ENCODE measurements at regions not wholly inside any gene's neighbourhood (a gene's known extent, or its start where the extent isn't known, plus 50 kb on each side); places are given as distances from the start of the nearest gene placed in this dataset.
A peak's percentile ranks its signal among the peaks of the same experiment; 100 is the strongest.
"Not testable (repeated sequence)": the region's sequence is repeated elsewhere in the genome, so short reads cannot be mapped to it uniquely, and the experiment has no call there.

DNA sequence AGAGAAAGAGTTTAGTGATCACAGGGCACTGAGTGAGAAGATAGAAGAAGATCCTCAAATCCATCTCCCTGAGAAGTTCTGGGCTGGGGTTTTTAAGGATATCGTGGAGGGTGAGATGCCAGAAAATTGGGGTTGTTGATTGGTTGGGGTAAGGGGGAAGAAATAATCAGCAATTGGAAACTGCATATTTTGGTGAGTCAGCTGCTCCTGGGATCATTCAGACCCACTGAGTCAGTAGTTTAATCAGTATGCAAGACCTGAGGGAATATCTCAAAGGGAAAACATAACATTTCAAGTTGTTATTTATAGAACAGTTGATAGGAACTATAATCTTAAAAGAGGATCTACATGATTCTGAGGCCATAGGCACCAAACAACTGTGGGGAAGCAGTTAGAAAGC is 183.4 kb downstream of the FCRL5 start:
- not testable (repeated sequence) for DNase-seq (ENCODE audit: low read depth, low spot score)

DNA sequence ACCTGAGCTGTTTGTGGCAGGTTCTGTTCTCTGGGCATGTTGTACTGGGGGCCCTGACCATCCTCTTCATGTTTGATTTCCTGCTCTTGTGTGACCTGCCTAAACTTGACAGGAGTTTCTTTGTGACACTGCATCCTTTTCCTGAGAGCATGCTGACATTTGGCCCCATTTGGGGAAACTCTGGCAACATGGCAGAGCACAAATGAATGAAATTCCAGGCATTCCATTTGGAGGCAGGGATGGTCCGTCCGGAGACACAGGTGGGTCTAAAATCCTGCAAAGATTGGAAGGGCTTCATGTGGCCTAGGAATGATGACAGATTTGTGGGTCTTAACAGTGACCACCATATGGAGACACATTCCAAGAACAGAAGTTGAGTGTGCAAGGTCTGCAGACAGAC is 184.0 kb downstream of the FCRL5 start:
- no peak for DNase-seq (ENCODE audit: low read depth, low spot score)

- no peak for DNase-seq (ENCODE audit: low read depth, low spot score)
Observed at GRCh38 chr1:157367870-157368269, 184.4 kb downstream of the FCRL5 start.

- no peak for DNase-seq (ENCODE audit: low read depth, low spot score)
Observed at GRCh38 chr1:157367091-157367739, 185.1 kb downstream of the FCRL5 start.

- no peak for DNase-seq (ENCODE audit: low read depth, low spot score)
Observed at GRCh38 chr1:157364612-157365011, 187.7 kb downstream of the FCRL5 start.

GRCh38 chr1:157363660-157364140 is 188.6 kb downstream of the FCRL5 start:
- DNase-seq (ENCODE audit: low read depth, low spot score) = peak; percentile 15

DNA sequence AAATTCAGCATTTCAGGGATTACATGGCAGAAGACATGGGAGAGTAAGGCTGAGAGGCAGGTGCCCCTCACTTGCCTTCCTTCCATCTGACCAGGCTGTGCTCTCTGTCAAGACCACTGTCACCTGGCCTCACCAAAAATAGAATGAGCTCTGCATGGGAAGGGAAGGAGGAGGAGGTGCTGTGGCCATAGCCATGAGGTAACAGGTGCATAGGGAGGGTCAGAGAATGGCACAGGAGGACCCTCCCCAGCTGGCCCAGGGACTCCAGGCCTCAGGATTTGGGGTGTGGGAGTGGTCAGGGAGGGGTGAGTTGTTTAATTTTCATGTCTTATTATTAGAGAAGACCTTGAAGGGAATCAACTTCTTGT is 192.3 kb downstream of the FCRL5 start:
- DNase-seq (ENCODE audit: low read depth, low spot score) = no peak

GRCh38 chr1:157359314-157360022 is 192.8 kb downstream of the FCRL5 start:
- DNase-seq (ENCODE audit: low read depth, low spot score) = no peak

- DNase-seq (ENCODE audit: low read depth, low spot score) = no peak
Observed at GRCh38 chr1:157357111-157357510, 195.2 kb downstream of the FCRL5 start.

- no peak for DNase-seq (ENCODE audit: low read depth, low spot score)
Observed at GRCh38 chr1:157356601-157357000, 195.7 kb downstream of the FCRL5 start.

DNA sequence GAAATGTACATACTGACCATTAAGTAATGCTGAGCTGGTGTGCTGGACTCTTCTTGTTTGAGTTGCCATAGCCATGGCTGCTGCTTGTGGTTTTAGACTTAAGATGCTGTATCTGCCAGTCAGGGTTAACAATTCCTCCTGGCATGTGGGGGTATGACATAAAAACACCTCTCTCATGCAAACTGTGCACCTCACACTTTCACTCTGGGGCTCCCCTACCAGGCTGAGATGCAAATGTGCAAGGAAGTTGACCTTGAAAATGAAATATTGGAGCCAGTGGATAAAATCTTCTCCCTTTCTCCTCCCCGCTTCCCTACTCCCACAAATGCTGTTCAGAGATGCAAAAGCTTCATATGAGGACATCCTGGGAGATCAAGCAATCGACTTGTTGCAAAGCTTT is 198.8 kb downstream of the FCRL5 start:
- no peak for DNase-seq (ENCODE audit: low read depth, low spot score)

DNA sequence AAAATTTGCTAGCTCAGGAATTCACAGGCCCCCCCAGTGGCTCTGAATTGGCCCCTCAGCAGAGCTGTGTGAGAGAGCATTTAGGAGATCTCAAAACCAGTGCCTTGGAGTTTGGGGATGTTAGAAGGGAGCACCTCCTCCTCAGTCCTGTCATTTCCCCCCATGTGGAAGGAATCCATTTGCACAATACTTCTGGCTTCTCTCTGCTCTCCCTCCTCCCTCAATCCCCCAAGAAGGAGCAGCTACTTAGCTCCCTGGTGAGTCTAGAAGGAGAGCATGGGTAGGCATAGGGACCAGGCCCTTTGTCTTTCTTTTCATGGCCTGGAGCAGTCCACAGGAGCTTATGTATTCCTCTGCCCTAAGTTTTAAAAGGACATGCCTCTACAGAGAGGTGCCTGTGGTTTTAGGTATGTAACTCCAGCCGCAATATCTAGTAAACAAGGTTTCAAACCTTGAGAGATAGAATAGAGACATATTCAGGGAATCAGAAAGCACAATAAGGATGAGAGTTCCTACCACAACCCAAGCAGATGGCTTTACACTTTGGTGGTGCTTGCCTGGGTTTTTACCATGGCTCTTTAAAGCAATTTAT is 199.4 kb downstream of the FCRL5 start:
- no peak for DNase-seq (ENCODE audit: low read depth, low spot score)

DNA sequence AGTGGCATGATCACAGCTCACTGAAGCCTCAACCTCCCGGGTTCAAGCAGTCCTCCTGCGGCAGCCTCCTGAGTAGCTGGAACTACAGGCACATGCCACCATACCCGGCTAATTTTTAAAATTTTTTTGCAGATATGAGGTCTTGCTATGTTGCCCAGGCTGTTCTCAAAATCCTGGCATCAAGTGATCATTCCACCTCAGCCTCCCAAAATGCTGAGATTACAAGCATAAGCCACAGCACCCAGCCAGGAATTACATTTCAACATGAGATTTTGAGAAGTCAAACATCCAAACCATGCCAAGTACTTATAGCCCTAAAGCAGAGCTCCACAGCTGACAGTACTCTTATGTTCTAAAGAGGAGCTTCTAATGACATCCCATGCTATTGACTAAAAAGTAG is 200.1 kb downstream of the FCRL5 start:
- DNase-seq (ENCODE audit: low read depth, low spot score) = no peak

DNA sequence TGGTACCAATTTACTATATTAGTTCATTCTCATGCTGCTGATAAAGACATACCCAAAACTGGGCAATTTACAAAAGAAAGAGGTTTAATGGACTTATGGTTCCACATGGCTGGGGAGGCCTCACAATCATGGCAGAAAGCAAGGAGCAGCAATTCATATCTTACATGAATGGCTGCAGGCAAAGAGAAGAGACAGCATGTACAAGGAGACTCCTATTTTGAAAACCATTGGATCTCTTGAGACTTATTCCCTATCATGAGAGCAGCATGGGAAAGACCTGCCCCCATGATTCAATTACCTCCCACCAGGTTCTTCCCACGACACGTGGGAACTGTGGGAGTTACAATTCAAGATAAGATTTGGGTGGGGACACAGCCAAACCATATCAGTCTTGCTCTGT is 200.5 kb downstream of the FCRL5 start:
- DNase-seq (ENCODE audit: low read depth, low spot score) = not testable (repeated sequence)

DNA sequence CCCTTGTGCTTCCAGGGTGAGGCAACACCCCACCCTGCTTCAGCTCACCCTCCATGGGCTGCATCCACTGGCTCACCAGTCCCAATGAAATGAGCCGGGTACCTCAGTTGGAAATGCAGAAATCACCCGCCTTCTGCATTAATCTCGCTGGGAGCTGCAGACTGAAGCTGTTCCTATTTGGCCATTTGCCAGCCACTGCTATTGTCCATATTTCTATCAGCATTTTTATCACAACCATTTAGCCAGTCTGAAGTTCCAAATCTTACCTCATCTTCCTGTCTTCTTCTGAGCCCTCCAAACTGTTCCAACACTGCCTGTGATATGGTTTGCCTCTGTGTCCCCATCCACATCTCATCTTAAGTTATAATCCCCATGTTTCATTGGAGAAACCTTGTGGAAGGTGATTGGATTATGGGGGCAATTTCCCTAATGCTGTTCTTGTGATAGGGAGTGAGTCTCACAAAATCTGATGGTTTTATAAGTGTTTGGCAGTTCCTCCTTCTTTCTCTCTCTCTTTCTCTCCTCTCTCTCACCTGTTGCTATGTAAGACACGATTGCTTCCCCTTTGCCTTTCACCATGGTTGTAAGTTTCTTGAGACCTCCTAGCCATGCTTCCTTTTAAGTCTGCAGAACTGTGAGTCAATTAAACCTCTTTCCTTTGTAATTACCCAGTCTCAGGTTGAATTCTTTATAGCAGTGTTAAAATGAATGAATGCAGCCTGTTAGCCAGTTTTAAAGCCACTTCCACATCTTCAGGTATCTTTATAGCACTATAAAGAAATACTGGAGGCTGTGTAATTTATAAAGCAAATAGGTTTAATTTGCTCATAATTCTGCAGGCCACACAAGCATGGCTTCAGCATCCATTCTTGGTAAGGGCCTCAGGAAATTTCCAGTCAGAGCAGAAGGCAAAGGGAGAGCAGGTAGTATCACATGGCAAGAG is 203.5 kb downstream of the FCRL5 start:
- DNase-seq (ENCODE audit: low read depth, low spot score) = no peak

DNA sequence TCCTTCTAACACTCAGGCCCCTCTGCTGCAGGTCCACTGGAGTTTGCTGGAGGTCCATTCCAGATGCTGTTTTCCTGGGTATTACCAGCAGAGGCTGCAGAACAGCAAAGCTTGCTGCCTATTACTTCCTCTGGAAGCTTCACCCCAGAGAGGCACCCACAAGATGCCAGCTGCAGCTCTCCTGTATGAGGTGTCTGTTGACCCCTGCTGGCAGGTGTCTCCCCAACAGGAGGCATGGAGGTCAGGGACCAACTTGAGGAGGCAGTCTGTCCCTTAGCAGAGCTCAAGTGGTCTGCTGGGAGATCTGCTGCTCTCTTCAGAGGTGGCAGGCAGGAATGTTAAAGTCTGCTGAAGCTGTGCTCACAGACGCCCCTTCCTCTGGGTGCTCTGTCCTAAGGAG is 204.8 kb downstream of the FCRL5 start:
- no peak for DNase-seq (ENCODE audit: low read depth, low spot score)

DNA sequence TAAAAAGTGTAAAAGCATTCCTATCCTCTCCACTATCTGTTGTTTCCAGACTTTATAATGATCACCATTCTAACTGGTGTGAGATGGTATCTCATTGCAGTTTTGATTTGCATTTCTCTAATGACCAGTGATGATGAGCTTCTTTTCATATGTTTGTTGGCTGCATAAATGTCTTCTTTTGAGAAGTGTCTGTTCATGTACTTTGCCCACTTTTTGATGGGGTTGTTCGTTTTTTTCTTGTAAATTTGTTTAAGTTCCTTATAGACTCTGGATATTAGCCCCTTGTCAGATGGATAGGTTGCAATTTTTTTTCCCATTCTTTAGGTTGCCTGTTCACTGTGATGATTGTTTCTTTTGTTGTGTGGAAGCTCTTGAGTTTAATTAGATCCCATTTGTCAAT is 199.6 kb upstream of the ETV3 start:
- not testable (repeated sequence) for DNase-seq (ENCODE audit: low read depth, low spot score)

DNA sequence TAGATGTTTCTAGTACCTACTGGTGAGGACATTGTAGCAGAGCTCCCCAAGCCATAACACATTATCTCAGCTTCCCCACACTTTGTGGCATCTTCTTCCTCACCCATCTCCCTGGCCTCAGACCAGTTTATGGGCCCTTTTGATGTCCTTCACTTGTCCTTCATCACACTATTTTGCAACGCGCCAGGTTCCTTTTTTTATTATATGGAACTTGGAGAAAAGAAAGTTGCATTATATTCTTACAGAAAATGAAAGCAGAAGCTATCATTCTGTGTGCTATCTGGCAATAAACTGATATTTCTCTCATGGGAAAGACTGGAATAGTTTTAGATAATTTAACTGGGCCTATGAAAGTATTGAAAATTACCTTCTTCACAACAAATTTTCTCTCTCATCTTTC is 196.9 kb upstream of the ETV3 start:
- DNase-seq (ENCODE audit: low read depth, low spot score) = no peak

- DNase-seq (ENCODE audit: low read depth, low spot score) = no peak
Observed at GRCh38 chr1:157334041-157334440, 195.8 kb upstream of the ETV3 start.

- not testable (repeated sequence) for DNase-seq (ENCODE audit: low read depth, low spot score)
Observed at GRCh38 chr1:157330177-157330576, 192.0 kb upstream of the ETV3 start.

DNA sequence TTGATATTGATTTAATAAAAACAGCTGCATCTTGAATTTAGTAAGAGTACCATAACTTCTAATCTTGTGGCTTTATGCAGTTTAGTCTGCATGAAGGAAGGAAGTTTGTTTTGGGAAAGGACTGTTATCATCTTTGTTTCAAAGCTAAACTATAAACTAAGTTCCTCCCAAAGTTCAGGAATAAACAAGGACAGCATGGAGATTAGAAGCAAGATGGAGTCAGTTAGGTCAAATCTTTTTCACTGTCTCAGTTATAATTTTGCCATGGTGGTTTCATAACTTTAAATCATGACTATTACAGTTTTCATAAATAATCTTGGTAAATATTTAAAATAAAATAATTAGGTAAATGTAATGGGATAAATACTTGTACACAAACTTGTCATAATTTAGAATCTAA is 189.9 kb upstream of the ETV3 start:
- not testable (repeated sequence) for DNase-seq (ENCODE audit: low read depth, low spot score)
